GM23338 (cell line): ENCODE measurements at regions not wholly inside any gene's neighbourhood (a gene's known extent, or its start where the extent isn't known, plus 50 kb on each side); places are given as distances from the start of the nearest gene placed in this dataset.

Experiments used
- ATAC-seq: fragments of 200-7000 bp; cut with Tn5 transposase; 3 replicates; pipeline ENCODE4 v1.9.1; 2020
- DNase-seq: peaks from one replicate; pipeline ENCODE4 v3.0.0-alpha.2; 2015; ENCODE audit warnings: low spot score
- H2AFZ ChIP-seq: fragments of 200-600 bp; sonication (generic); 2 replicates; pipeline ENCODE4 v1.8.0; 2016; ENCODE audit warnings: antibody characterized with exemption, mild to moderate bottlenecking, moderate library complexity
- H3F3A ChIP-seq: fragments of 200-600 bp; sonication (generic); replicated peaks from 2 replicates; pipeline ENCODE4 v1.8.0; 2017; ENCODE audit warnings: antibody characterized with exemption, mixed run types, low read depth
- H3K27ac ChIP-seq: fragments of 200-600 bp; sonication (generic); 2 replicates; pipeline ENCODE4 v1.6.1; 2016; ENCODE audit warnings: low read depth
- H3K27me3 ChIP-seq: fragments of 200-600 bp; sonication (generic); 2 replicates; pipeline ENCODE4 v1.8.0; 2016; ENCODE audit warnings: mild to moderate bottlenecking, mixed run types, moderate library complexity; ENCODE audit not compliant: insufficient read depth
- H3K36me3 ChIP-seq: fragments of 200-600 bp; sonication (generic); 2 replicates; pipeline ENCODE4 v1.8.0; 2016; ENCODE audit warnings: mild to moderate bottlenecking; ENCODE audit not compliant: insufficient read depth
- H3K4me1 ChIP-seq: fragments of 200-600 bp; sonication (generic); 2 replicates; pipeline ENCODE4 v1.8.0; 2016; ENCODE audit warnings: mild to moderate bottlenecking, moderate library complexity; ENCODE audit not compliant: insufficient read depth
- H3K4me2 ChIP-seq: fragments of 200-600 bp; sonication (generic); 2 replicates; pipeline ENCODE4 v1.7.1; 2017; ENCODE audit warnings: mixed run types
- H3K4me3 ChIP-seq: fragments of 200-600 bp; sonication (generic); 2 replicates; pipeline ENCODE4 v1.6.1; 2016; ENCODE audit warnings: mixed run types
- H3K79me2 ChIP-seq: fragments of 200-600 bp; sonication (generic); replicated peaks from 2 replicates; pipeline ENCODE4 v1.8.0; 2017; ENCODE audit warnings: mild to moderate bottlenecking; ENCODE audit not compliant: insufficient read depth
- H3K9me2 ChIP-seq: fragments of 200-600 bp; sonication (generic); 2 replicates; pipeline ENCODE4 v1.8.0; 2017; ENCODE audit not compliant: insufficient read depth
- H4K20me1 ChIP-seq: fragments of 200-600 bp; sonication (generic); replicated peaks from 2 replicates; pipeline ENCODE4 v1.8.0; 2017; ENCODE audit warnings: mild to moderate bottlenecking; ENCODE audit not compliant: insufficient read depth
- H3K27ac Mint-ChIP-seq: 2 replicates; pipeline ENCODE4 v1.8.0; 2020; ENCODE audit warnings: inconsistent platforms, mild to moderate bottlenecking, moderate library complexity, mixed read lengths
- H3K27me3 Mint-ChIP-seq: 3 replicates; pipeline ENCODE4 v1.8.0; 2022; ENCODE audit warnings: low read depth, mild to moderate bottlenecking, moderate library complexity, mixed read lengths, inconsistent platforms; ENCODE audit not compliant: insufficient read depth, poor library complexity
- H3K36me3 Mint-ChIP-seq: 3 replicates; pipeline ENCODE4 v1.8.0; 2021; ENCODE audit warnings: low read depth, mild to moderate bottlenecking, inconsistent platforms, moderate library complexity, mixed read lengths
- H3K4me1 Mint-ChIP-seq: 3 replicates; pipeline ENCODE4 v1.8.0; 2020; ENCODE audit warnings: mild to moderate bottlenecking, inconsistent platforms, mixed read lengths
- H3K4me3 Mint-ChIP-seq: 3 replicates; pipeline ENCODE4 v1.8.0; 2021; ENCODE audit warnings: moderate library complexity, mild to moderate bottlenecking, inconsistent platforms, mixed read lengths
- H3K9me3 Mint-ChIP-seq: 3 replicates; pipeline ENCODE4 v1.8.0; 2020; ENCODE audit warnings: moderate library complexity, mild to moderate bottlenecking, inconsistent platforms, mixed read lengths
- CREB1 ChIP-seq: fragments of 250-450 bp; sonication (Bioruptor Pico); IDR thresholded peaks from 2 replicates; pipeline ENCODE4 v1.5.0; 2020; ENCODE audit warnings: low read depth, mild to moderate bottlenecking, moderate library complexity
- EZH2 ChIP-seq: fragments of 200-600 bp; sonication (generic); IDR thresholded peaks from one replicate; pipeline ENCODE4 v1.8.0; 2017; ENCODE audit warnings: antibody characterized with exemption, mild to moderate bottlenecking, low read depth; ENCODE audit not compliant: unreplicated experiment
- EZH2phosphoT487 ChIP-seq: fragments of 200-600 bp; sonication (generic); IDR thresholded peaks from one replicate; pipeline ENCODE4 v1.8.1; 2018; ENCODE audit warnings: antibody characterized with exemption; ENCODE audit not compliant: unreplicated experiment
- JUNB ChIP-seq: IDR thresholded peaks from one replicate; pipeline ENCODE4 v1.6.1; 2016; ENCODE audit warnings: antibody characterized with exemption; ENCODE audit not compliant: unreplicated experiment
- NANOG ChIP-seq: IDR thresholded peaks from 2 replicates; pipeline ENCODE4 v1.6.1; 2016; ENCODE audit warnings: antibody characterized with exemption, borderline replicate concordance
- POLR2AphosphoS5 ChIP-seq: IDR thresholded peaks from 2 replicates; pipeline ENCODE4 v1.6.1; 2016; ENCODE audit warnings: antibody characterized with exemption, low read depth
- STAT1 ChIP-seq: IDR thresholded peaks from one replicate; pipeline ENCODE4 v1.6.1; 2016; ENCODE audit warnings: antibody characterized with exemption; ENCODE audit not compliant: unreplicated experiment
- ZNF114 ChIP-seq: fragments of 250-450 bp; sonication (Bioruptor Pico); IDR thresholded peaks from 2 replicates; pipeline ENCODE4 v1.5.0; 2020; ENCODE audit warnings: mild to moderate bottlenecking, moderate library complexity
- ZNF331 ChIP-seq: fragments of 250-450 bp; sonication (Bioruptor Pico); IDR thresholded peaks from 2 replicates; pipeline ENCODE4 v1.5.0; 2020; ENCODE audit warnings: low read depth, mild to moderate bottlenecking, moderate library complexity
- TF ChIP-seq, protein P1 (sequence below): IDR thresholded peaks from 2 replicates; pipeline ENCODE4 v1.6.1; 2016; ENCODE audit warnings: antibody characterized with exemption
- TF ChIP-seq, protein P2 (sequence below): IDR thresholded peaks from one replicate; pipeline ENCODE4 v1.6.1; 2018; ENCODE audit warnings: antibody characterized with exemption; ENCODE audit not compliant: unreplicated experiment
- TF ChIP-seq, protein P3 (sequence below), 2 experiments: fragments of 200-600 bp in 1 of 2; sonication (generic) in 1 of 2; conservative IDR thresholded peaks; 2 replicates each; pipeline versions ENCODE4 v1.5.1 to v1.6.1; 2016 to 2017; ENCODE audit warnings: antibody characterized with exemption in 2 of 2, low read depth in 2 of 2, mild to moderate bottlenecking in 2 of 2, moderate library complexity in 1 of 2
- TF ChIP-seq, protein P4 (sequence below): fragments of 250-450 bp; sonication (Bioruptor Pico); IDR thresholded peaks from 2 replicates; pipeline ENCODE4 v1.5.0; 2020; ENCODE audit warnings: mild to moderate bottlenecking, moderate library complexity

DNA sequence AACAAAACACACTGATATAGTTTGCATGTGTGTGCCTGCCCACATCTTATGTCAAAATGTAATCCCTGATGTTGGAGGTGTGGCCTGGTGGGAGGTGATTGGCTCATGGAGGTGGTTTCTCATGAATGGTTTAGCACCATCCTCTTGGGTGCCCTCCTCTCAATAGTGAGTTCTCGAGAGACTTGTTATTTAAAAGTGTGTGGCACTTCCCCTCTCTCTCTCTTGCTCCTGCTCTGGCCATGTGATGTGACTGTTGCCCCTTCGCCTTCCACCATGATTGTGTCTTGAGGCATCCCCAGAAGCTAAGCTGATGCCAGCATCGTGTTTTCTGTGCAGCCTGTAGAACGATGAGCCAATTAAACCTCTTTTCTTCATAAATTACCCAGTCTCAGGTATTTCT lies 454.1 kb upstream of the DCN start:
- Mint-ChIP-seq H3K27ac (no peak overlapping the region), H3K36me3 (peaks cover 6% of the 10 kb centered on the region; the same call in 1 of the 3 replicates), H3K9me3 (peaks cover 9% of the 10 kb centered on the region), H3K27me3 (no peaks in the 10 kb centered on the region), H3K4me3 (no peak overlapping the region), H3K4me1 (no peaks in the 10 kb centered on the region)
- no peaks in the 10 kb centered on the region for H3K9me2 ChIP-seq
- DNase-seq (no peak), ATAC-seq (no peak)
- no peaks in the 10 kb centered on the region for H4K20me1 ChIP-seq
- no peak overlapping the region for H3K4me2 ChIP-seq
- no peaks in the 10 kb centered on the region for H3K4me1 ChIP-seq
- no peak overlapping the region for H3K27ac ChIP-seq
- no peaks in the 10 kb centered on the region for H3K79me2 ChIP-seq
- H3K36me3 ChIP-seq = no peaks in the 10 kb centered on the region
- H3F3A ChIP-seq = no peaks in the 10 kb centered on the region
- no peaks in the 10 kb centered on the region for H3K27me3 ChIP-seq
- H2AFZ ChIP-seq = no peak overlapping the region
- no peak overlapping the region for H3K4me3 ChIP-seq
- TF ChIP-seq, protein P1, sequence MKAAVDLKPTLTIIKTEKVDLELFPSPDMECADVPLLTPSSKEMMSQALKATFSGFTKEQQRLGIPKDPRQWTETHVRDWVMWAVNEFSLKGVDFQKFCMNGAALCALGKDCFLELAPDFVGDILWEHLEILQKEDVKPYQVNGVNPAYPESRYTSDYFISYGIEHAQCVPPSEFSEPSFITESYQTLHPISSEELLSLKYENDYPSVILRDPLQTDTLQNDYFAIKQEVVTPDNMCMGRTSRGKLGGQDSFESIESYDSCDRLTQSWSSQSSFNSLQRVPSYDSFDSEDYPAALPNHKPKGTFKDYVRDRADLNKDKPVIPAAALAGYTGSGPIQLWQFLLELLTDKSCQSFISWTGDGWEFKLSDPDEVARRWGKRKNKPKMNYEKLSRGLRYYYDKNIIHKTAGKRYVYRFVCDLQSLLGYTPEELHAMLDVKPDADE = no peak
- TF ChIP-seq EZH2 = no peak
- TF ChIP-seq ZNF114 (CRISPR knock-in tag) = no peak
- TF ChIP-seq ZNF331 (CRISPR knock-in tag) = no peak
- TF ChIP-seq, protein P2, sequence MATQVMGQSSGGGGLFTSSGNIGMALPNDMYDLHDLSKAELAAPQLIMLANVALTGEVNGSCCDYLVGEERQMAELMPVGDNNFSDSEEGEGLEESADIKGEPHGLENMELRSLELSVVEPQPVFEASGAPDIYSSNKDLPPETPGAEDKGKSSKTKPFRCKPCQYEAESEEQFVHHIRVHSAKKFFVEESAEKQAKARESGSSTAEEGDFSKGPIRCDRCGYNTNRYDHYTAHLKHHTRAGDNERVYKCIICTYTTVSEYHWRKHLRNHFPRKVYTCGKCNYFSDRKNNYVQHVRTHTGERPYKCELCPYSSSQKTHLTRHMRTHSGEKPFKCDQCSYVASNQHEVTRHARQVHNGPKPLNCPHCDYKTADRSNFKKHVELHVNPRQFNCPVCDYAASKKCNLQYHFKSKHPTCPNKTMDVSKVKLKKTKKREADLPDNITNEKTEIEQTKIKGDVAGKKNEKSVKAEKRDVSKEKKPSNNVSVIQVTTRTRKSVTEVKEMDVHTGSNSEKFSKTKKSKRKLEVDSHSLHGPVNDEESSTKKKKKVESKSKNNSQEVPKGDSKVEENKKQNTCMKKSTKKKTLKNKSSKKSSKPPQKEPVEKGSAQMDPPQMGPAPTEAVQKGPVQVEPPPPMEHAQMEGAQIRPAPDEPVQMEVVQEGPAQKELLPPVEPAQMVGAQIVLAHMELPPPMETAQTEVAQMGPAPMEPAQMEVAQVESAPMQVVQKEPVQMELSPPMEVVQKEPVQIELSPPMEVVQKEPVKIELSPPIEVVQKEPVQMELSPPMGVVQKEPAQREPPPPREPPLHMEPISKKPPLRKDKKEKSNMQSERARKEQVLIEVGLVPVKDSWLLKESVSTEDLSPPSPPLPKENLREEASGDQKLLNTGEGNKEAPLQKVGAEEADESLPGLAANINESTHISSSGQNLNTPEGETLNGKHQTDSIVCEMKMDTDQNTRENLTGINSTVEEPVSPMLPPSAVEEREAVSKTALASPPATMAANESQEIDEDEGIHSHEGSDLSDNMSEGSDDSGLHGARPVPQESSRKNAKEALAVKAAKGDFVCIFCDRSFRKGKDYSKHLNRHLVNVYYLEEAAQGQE = no peak
- TF ChIP-seq CREB1 (CRISPR knock-in tag) = no peak
- TF ChIP-seq STAT1 = no peak
- no peak for TF ChIP-seq EZH2phosphoT487
- TF ChIP-seq, protein P3, sequence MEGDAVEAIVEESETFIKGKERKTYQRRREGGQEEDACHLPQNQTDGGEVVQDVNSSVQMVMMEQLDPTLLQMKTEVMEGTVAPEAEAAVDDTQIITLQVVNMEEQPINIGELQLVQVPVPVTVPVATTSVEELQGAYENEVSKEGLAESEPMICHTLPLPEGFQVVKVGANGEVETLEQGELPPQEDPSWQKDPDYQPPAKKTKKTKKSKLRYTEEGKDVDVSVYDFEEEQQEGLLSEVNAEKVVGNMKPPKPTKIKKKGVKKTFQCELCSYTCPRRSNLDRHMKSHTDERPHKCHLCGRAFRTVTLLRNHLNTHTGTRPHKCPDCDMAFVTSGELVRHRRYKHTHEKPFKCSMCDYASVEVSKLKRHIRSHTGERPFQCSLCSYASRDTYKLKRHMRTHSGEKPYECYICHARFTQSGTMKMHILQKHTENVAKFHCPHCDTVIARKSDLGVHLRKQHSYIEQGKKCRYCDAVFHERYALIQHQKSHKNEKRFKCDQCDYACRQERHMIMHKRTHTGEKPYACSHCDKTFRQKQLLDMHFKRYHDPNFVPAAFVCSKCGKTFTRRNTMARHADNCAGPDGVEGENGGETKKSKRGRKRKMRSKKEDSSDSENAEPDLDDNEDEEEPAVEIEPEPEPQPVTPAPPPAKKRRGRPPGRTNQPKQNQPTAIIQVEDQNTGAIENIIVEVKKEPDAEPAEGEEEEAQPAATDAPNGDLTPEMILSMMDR (conservative IDR thresholded peaks at IDR 0.05; ENCODE audit: low read depth in 2 of 2) = no peak
- TF ChIP-seq, protein P4, sequence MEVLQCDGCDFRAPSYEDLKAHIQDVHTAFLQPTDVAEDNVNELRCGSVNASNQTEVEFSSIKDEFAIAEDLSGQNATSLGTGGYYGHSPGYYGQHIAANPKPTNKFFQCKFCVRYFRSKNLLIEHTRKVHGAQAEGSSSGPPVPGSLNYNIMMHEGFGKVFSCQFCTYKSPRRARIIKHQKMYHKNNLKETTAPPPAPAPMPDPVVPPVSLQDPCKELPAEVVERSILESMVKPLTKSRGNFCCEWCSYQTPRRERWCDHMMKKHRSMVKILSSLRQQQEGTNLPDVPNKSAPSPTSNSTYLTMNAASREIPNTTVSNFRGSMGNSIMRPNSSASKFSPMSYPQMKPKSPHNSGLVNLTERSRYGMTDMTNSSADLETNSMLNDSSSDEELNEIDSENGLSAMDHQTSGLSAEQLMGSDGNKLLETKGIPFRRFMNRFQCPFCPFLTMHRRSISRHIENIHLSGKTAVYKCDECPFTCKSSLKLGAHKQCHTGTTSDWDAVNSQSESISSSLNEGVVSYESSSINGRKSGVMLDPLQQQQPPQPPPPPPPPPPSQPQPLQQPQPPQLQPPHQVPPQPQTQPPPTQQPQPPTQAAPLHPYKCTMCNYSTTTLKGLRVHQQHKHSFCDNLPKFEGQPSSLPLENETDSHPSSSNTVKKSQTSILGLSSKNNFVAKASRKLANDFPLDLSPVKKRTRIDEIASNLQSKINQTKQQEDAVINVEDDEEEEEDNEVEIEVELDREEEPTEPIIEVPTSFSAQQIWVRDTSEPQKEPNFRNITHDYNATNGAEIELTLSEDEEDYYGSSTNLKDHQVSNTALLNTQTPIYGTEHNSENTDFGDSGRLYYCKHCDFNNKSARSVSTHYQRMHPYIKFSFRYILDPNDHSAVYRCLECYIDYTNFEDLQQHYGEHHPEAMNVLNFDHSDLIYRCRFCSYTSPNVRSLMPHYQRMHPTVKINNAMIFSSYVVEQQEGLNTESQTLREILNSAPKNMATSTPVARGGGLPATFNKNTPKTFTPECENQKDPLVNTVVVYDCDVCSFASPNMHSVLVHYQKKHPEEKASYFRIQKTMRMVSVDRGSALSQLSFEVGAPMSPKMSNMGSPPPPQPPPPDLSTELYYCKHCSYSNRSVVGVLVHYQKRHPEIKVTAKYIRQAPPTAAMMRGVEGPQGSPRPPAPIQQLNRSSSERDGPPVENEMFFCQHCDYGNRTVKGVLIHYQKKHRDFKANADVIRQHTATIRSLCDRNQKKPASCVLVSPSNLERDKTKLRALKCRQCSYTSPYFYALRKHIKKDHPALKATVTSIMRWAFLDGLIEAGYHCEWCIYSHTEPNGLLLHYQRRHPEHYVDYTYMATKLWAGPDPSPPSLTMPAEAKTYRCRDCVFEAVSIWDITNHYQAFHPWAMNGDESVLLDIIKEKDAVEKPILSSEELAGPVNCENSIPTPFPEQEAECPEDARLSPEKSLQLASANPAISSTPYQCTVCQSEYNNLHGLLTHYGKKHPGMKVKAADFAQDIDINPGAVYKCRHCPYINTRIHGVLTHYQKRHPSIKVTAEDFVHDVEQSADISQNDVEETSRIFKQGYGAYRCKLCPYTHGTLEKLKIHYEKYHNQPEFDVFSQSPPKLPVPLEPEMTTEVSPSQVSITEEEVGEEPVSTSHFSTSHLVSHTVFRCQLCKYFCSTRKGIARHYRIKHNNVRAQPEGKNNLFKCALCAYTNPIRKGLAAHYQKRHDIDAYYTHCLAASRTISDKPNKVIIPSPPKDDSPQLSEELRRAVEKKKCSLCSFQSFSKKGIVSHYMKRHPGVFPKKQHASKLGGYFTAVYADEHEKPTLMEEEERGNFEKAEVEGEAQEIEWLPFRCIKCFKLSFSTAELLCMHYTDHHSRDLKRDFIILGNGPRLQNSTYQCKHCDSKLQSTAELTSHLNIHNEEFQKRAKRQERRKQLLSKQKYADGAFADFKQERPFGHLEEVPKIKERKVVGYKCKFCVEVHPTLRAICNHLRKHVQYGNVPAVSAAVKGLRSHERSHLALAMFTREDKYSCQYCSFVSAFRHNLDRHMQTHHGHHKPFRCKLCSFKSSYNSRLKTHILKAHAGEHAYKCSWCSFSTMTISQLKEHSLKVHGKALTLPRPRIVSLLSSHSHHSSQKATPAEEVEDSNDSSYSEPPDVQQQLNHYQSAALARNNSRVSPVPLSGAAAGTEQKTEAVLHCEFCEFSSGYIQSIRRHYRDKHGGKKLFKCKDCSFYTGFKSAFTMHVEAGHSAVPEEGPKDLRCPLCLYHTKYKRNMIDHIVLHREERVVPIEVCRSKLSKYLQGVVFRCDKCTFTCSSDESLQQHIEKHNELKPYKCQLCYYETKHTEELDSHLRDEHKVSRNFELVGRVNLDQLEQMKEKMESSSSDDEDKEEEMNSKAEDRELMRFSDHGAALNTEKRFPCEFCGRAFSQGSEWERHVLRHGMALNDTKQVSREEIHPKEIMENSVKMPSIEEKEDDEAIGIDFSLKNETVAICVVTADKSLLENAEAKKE (CRISPR knock-in tag) = no peak
- no peak for TF ChIP-seq POLR2AphosphoS5
- no peak for TF ChIP-seq NANOG
- no peak for TF ChIP-seq JUNB
